BJ (cell line): ENCODE measurements at regions not wholly inside any gene's neighbourhood (a gene's known extent, or its start where the extent isn't known, plus 50 kb on each side); places are given as distances from the start of the nearest gene placed in this dataset.

ENCODE experiments used
- CTCF ChIA-PET: fragments of 350-600 bp; formaldehyde crosslinking; extraction: SDS; loops from one replicate; lab custom pipeline; 2021; ENCODE audit warnings: antibody characterized with exemption, inconsistent platforms; lab: Yijun Ruan, JAX
- POLR2A ChIA-PET: fragments of 300-600 bp; sonication (Branson Sonifier 250); formaldehyde crosslinking; extraction: SDS; loops from one replicate; lab custom pipeline; 2021; ENCODE audit warnings: antibody characterized with exemption; lab: Charles Lee
- DNase-seq: peaks from one replicate; pipeline ENCODE4 v3.0.0-alpha.2; 2011; ENCODE audit warnings: low read depth
- H3K27me3 ChIP-seq: 2 replicates; pipeline ENCODE4 v1.6.0; 2011; ENCODE audit warnings: low read length; ENCODE audit not compliant: control insufficient read depth, insufficient read depth
- H3K36me3 ChIP-seq: 2 replicates; pipeline ENCODE4 v1.5.1; 2011; ENCODE audit warnings: low read length; ENCODE audit not compliant: control insufficient read depth, insufficient read depth
- H3K4me3 ChIP-seq: 2 replicates; pipeline ENCODE4 v1.5.1; 2011; ENCODE audit warnings: low read depth, mild to moderate bottlenecking, control low read depth, low read length
- TF ChIP-seq, protein P1 (sequence below): IDR thresholded peaks from 2 replicates; pipeline ENCODE4 v1.5.1; 2011; ENCODE audit warnings: low read depth, mild to moderate bottlenecking, control low read depth, inconsistent platforms, low read length, moderate library complexity; ENCODE audit not compliant: insufficient read depth

DNA sequence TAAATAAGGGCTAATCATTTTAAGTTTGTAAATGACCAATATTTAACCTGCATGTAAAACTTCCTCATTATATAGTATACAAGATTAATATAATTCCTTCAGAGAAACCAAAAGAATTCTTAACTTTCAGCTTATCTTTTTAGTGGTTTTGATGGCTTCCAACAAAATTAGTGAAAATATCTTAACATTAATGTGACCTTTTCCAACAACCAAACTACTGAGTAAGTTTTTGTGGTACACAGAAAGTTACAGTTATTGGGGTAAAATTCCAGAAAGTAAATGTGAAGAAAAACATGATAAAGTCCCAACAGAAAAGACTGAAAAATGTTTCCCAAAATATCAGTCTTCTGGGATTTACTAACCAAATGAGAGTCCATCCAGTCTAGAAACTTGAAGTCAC lies 111.0 kb upstream of the PDE3A start:
- Histone ChIP-seq H3K36me3 (no peaks in the 10 kb centered on the region), H3K4me3 (no peak overlapping the region), H3K27me3 (no peaks in the 10 kb centered on the region)
- DNase-seq, result no peak
- ChIA-PET CTCF (no interaction called here), POLR2A (no interaction called here)
- TF ChIP-seq, protein P1, sequence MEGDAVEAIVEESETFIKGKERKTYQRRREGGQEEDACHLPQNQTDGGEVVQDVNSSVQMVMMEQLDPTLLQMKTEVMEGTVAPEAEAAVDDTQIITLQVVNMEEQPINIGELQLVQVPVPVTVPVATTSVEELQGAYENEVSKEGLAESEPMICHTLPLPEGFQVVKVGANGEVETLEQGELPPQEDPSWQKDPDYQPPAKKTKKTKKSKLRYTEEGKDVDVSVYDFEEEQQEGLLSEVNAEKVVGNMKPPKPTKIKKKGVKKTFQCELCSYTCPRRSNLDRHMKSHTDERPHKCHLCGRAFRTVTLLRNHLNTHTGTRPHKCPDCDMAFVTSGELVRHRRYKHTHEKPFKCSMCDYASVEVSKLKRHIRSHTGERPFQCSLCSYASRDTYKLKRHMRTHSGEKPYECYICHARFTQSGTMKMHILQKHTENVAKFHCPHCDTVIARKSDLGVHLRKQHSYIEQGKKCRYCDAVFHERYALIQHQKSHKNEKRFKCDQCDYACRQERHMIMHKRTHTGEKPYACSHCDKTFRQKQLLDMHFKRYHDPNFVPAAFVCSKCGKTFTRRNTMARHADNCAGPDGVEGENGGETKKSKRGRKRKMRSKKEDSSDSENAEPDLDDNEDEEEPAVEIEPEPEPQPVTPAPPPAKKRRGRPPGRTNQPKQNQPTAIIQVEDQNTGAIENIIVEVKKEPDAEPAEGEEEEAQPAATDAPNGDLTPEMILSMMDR, result no peak

- ChIA-PET CTCF (no interaction called here), POLR2A (no interaction called here)
These were observed 108.6 kb upstream of the PDE3A start for GRCh38 chr12:20259786-20260185.

GRCh38 chr12:20260851-20261250 lies 107.5 kb upstream of the PDE3A start:
- TF ChIP-seq, protein P1, result no peak
- Histone ChIP-seq H3K27me3 (no peaks in the 10 kb centered on the region), H3K36me3 (no peaks in the 10 kb centered on the region), H3K4me3 (no peak overlapping the region)
- ChIA-PET POLR2A (no interaction called here), CTCF (interaction anchor here (0.7 kb wide), 1 partner anchor 12 kb away, joined by 5 read pairs; no protein-coding TSS in a partner anchor)
- no peak for DNase-seq

More at GRCh38 chr12:20259786-20260185, 108.6 kb upstream of the PDE3A start:
- no peak for DNase-seq
- TF ChIP-seq, protein P1, result no peak
- Histone ChIP-seq H3K4me3 (no peak overlapping the region), H3K36me3 (no peaks in the 10 kb centered on the region), H3K27me3 (no peaks in the 10 kb centered on the region)

- ChIA-PET CTCF (interaction anchor here (0.7 kb wide), 1 partner anchor 8 kb away, joined by 3 read pairs; no protein-coding TSS in a partner anchor), POLR2A (no interaction called here)
- H3K27me3 ChIP-seq, result no peaks in the 10 kb centered on the region
- DNase-seq, result no peak
- TF ChIP-seq, protein P1, result no peak
- no peaks in the 10 kb centered on the region for H3K36me3 ChIP-seq
- H3K4me3 ChIP-seq, result no peak overlapping the region
These were observed 106.2 kb upstream of the PDE3A start for GRCh38 chr12:20262119-20262518.

GRCh38 chr12:20264026-20264425 lies 104.3 kb upstream of the PDE3A start:
- Histone ChIP-seq H3K4me3 (no peak overlapping the region), H3K27me3 (no peaks in the 10 kb centered on the region), H3K36me3 (no peaks in the 10 kb centered on the region)
- CTCF ChIA-PET, result no interaction called here
- TF ChIP-seq, protein P1, result no peak
- POLR2A ChIA-PET, result no interaction called here
- no peak for DNase-seq
